HCT116 (cell line): ENCODE measurements at regions not wholly inside any gene's neighbourhood (a gene's known extent, or its start where the extent isn't known, plus 50 kb on each side); places are given as distances from the start of the nearest gene placed in this dataset.

Experiments used
- ATAC-seq: fragments of 200-7000 bp; cut with Tn5 transposase; 2 replicates; pipeline ENCODE4 v1.9.1; 2020; ENCODE audit warnings: mild to moderate bottlenecking, moderate library complexity
- BruUV-seq: library from RNA; stranded (reverse); fragments of 400-500 nt; replicated peaks from 2 replicates; lab custom pipeline; 2021; lab: Mats Ljungman, UMichigan
- CTCF ChIA-PET: fragments of 300-600 bp; sonication (Branson Sonifier 250); formaldehyde crosslinking; loops from one replicate; lab custom pipeline; 2021; ENCODE audit warnings: antibody characterized with exemption; lab: Charles Lee
- POLR2A ChIA-PET: fragments of 300-600, 350-600 bp; sonication (Branson Sonifier 250); formaldehyde crosslinking; loops from one replicate; lab custom pipeline; 2021; ENCODE audit warnings: antibody characterized with exemption; lab: Charles Lee
- RAD21 ChIA-PET, 2 experiments: fragments of 300-600 bp; sonication (Branson Sonifier 250); formaldehyde crosslinking; loops; one replicate each; lab custom pipeline; 2023; ENCODE audit warnings: low total read pairs in 2 of 2; ENCODE audit not compliant: uncharacterized antibody in 2 of 2, unreplicated experiment in 2 of 2, low non-redundant PET in 1 of 2; lab: Charles Lee
- DNase-seq: peaks from one replicate; pipeline ENCODE4 v3.0.0-alpha.2; 2010; ENCODE audit warnings: low read depth, low spot score
- H2AFZ ChIP-seq: fragments of 200-600 bp; shearing (Covaris generic), sonication (generic); 2 replicates; pipeline ENCODE4 v1.6.1; 2017; ENCODE audit warnings: low read depth, mixed run types, mixed read lengths, antibody characterized with exemption, low read length; ENCODE audit not compliant: poor library complexity, severe bottlenecking
- H3K27ac ChIP-seq: 2 replicates; pipeline ENCODE4 v1.5.1; 2012; ENCODE audit warnings: low read depth, low read length
- H3K27me3 ChIP-seq: fragments of 200-600 bp; sonication (generic); 2 replicates; pipeline ENCODE4 v1.6.1; 2016; ENCODE audit warnings: mixed run types, low read length, mixed read lengths; ENCODE audit not compliant: insufficient read depth
- H3K36me3 ChIP-seq, 2 experiments: fragments of 200-500 bp in 1 of 2; fragments of 200-600 bp in 1 of 2; sonication (Bioruptor generic) in 1 of 2; sonication (generic) in 1 of 2; 2 replicates each; pipeline versions ENCODE4 v1.5.1 to v1.6.1; 2014 to 2016; ENCODE audit warnings: low read length in 2 of 2, inconsistent platforms in 1 of 2, mixed read lengths in 1 of 2, mixed run types in 1 of 2; ENCODE audit not compliant: insufficient read depth in 2 of 2, control insufficient read depth in 1 of 2
- H3K4me1 ChIP-seq, 2 experiments: fragments of 200-600 bp in 1 of 2; sonication (generic) in 1 of 2; 2 replicates each; pipeline versions ENCODE4 v1.5.1 to v1.6.1; 2012 to 2017; ENCODE audit warnings: low read length in 2 of 2, inconsistent platforms in 1 of 2, mild to moderate bottlenecking in 1 of 2, mixed read lengths in 1 of 2, mixed run types in 1 of 2, moderate library complexity in 1 of 2; ENCODE audit not compliant: insufficient read depth in 2 of 2, control insufficient read depth in 1 of 2
- H3K4me2 ChIP-seq: fragments of 200-600 bp; sonication (generic); 2 replicates; pipeline ENCODE4 v1.6.1; 2017; ENCODE audit warnings: mixed run types, low read length, mixed read lengths
- H3K4me3 ChIP-seq, 2 experiments: fragments of 200-600 bp in 1 of 2; sonication (generic) in 1 of 2; replicated peaks in 1 of 2; 2 replicates each; pipeline ENCODE4 v1.5.1; 2011 to 2016; ENCODE audit warnings: low read length in 2 of 2, control low read depth in 1 of 2, low read depth in 1 of 2, mild to moderate bottlenecking in 1 of 2, mixed read lengths in 1 of 2, mixed run types in 1 of 2
- H3K79me2 ChIP-seq: fragments of 200-600 bp; sonication (generic); 2 replicates; pipeline ENCODE4 v1.6.1; 2017; ENCODE audit warnings: mild to moderate bottlenecking, mixed run types, low read length, moderate library complexity, mixed read lengths; ENCODE audit not compliant: insufficient read depth
- H3K9ac ChIP-seq: fragments of 200-600 bp; sonication (generic); 2 replicates; pipeline ENCODE4 v1.6.1; 2016; ENCODE audit warnings: low read length, mixed read lengths
- H3K9me2 ChIP-seq: fragments of 200-600 bp; sonication (generic), shearing (Covaris generic); 2 replicates; pipeline ENCODE4 v1.6.1; 2017; ENCODE audit warnings: mixed run types, mild to moderate bottlenecking, moderate library complexity; ENCODE audit not compliant: insufficient read depth
- H3K9me3 ChIP-seq, 2 experiments: fragments of 200-500 bp in 1 of 2; fragments of 200-600 bp in 1 of 2; sonication (Bioruptor generic) in 1 of 2; sonication (generic) in 1 of 2; 2 replicates each; pipeline ENCODE4 v1.6.1; 2014 to 2017; ENCODE audit warnings: low read length in 2 of 2, mixed read lengths in 2 of 2, inconsistent platforms in 1 of 2, low read depth in 1 of 2, mild to moderate bottlenecking in 1 of 2, mixed run types in 1 of 2, moderate library complexity in 1 of 2; ENCODE audit not compliant: control insufficient read depth in 1 of 2, insufficient read depth in 1 of 2
- H4K20me1 ChIP-seq: fragments of 200-600 bp; sonication (generic), shearing (Covaris generic); 2 replicates; pipeline ENCODE4 v1.6.1; 2017; ENCODE audit warnings: mixed run types, mild to moderate bottlenecking, moderate library complexity; ENCODE audit not compliant: insufficient read depth
- ATF3 ChIP-seq: IDR thresholded peaks from 2 replicates; pipeline ENCODE4 v1.6.1; 2012
- CBX3 ChIP-seq: IDR thresholded peaks from 2 replicates; pipeline ENCODE4 v1.6.1; 2012; ENCODE audit warnings: low read depth
- EGR1 ChIP-seq: IDR thresholded peaks from 2 replicates; pipeline ENCODE4 v1.6.1; 2012; ENCODE audit warnings: low read depth
- ELF1 ChIP-seq: IDR thresholded peaks from 2 replicates; pipeline ENCODE4 v1.6.1; 2012; ENCODE audit warnings: low read depth, borderline replicate concordance
- FOSL1 ChIP-seq: IDR thresholded peaks from 2 replicates; pipeline ENCODE4 v1.6.1; 2012; ENCODE audit warnings: low read depth
- JUND ChIP-seq: IDR thresholded peaks from 2 replicates; pipeline ENCODE4 v1.6.1; 2012
- POLR2AphosphoS5 ChIP-seq: IDR thresholded peaks from 2 replicates; pipeline ENCODE4 v1.6.1; 2011; ENCODE audit warnings: mild to moderate bottlenecking, low read depth, low read length, moderate library complexity
- RAD21 ChIP-seq: IDR thresholded peaks from 2 replicates; pipeline ENCODE4 v1.6.1; 2012; ENCODE audit warnings: low read depth, mild to moderate bottlenecking
- REST ChIP-seq: IDR thresholded peaks from 2 replicates; pipeline ENCODE4 v1.6.1; 2012; ENCODE audit warnings: low read depth
- SP1 ChIP-seq: IDR thresholded peaks from 2 replicates; pipeline ENCODE4 v1.6.1; 2012; ENCODE audit warnings: low read depth
- SRF ChIP-seq: IDR thresholded peaks from 2 replicates; pipeline ENCODE4 v1.6.1; 2012; ENCODE audit warnings: low read depth
- TCF7L2 ChIP-seq: IDR thresholded peaks from 2 replicates; pipeline ENCODE4 v1.7.0; 2011; ENCODE audit warnings: borderline replicate concordance, inconsistent platforms; ENCODE audit not compliant: insufficient read depth, insufficient read length; ENCODE audit errors: extremely low read depth
- ZBTB33 ChIP-seq: IDR thresholded peaks from 2 replicates; pipeline ENCODE4 v1.6.1; 2011; ENCODE audit warnings: mild to moderate bottlenecking, low read length, moderate library complexity; ENCODE audit not compliant: insufficient replicate concordance; ENCODE audit errors: extremely low read depth
- ZFX ChIP-seq: fragments of 450-650 bp; IDR thresholded peaks from 2 replicates; pipeline ENCODE4 v1.6.1; 2017
- ZNF274 ChIP-seq: fragments of 200-500 bp; sonication (Bioruptor generic); IDR thresholded peaks from 2 replicates; pipeline ENCODE4 v1.6.1; 2014; ENCODE audit warnings: mild to moderate bottlenecking, low read depth, low read length, inconsistent platforms
- intact Hi-C: fragments of 100-400 bp; cut with micrococcal nuclease; formaldehyde crosslinking; loops from 2 replicates; pipeline ENCODE4 v1.10.0; 2022

- no peaks in the 10 kb centered on the region for H4K20me1 ChIP-seq
- H3K27ac ChIP-seq = no peak overlapping the region
Measured at GRCh38 chr4:145387079-145387478, 94.6 kb upstream of the SMAD1 start.

GRCh38 chr4:145381163-145381562 is 100.5 kb upstream of the SMAD1 start:
- H3K4me3 ChIP-seq = no peak overlapping the region
- TF ChIP-seq ATF3 = no peak
- no peak for TF ChIP-seq ZNF274
- no peak for TF ChIP-seq CBX3
- no peak for TF ChIP-seq FOSL1
- no peak for TF ChIP-seq ELF1
- no peak for TF ChIP-seq SRF
- no peak for TF ChIP-seq ZFX
- no peak for TF ChIP-seq POLR2AphosphoS5
- TF ChIP-seq TCF7L2 = no peak
- TF ChIP-seq RAD21 = no peak
- TF ChIP-seq REST = no peak
- BruUV-seq = no TSS peak
- no peak overlapping the region for H2AFZ ChIP-seq
- no peaks in the 10 kb centered on the region for H3K36me3 ChIP-seq
- intact Hi-C loops = no loop called here
- ATAC-seq (no peak), DNase-seq (no peak)
- H3K9me2 ChIP-seq = no peaks in the 10 kb centered on the region
- no peaks in the 10 kb centered on the region for H4K20me1 ChIP-seq
- CTCF ChIA-PET = no interaction called here
- RAD21 ChIA-PET = no interaction called here
- no peaks in the 10 kb centered on the region for H3K27me3 ChIP-seq
- no peak overlapping the region for H3K4me2 ChIP-seq
- no peaks in the 10 kb centered on the region for H3K4me1 ChIP-seq
- no peak overlapping the region for H3K9ac ChIP-seq
- no peak overlapping the region for H3K27ac ChIP-seq
- POLR2A ChIA-PET = no interaction called here
- no peaks in the 10 kb centered on the region for H3K79me2 ChIP-seq
- H3K9me3 ChIP-seq = no peaks in the 10 kb centered on the region

More at GRCh38 chr4:145387079-145387478, 94.6 kb upstream of the SMAD1 start:
- Histone ChIP-seq H3K9ac (no peak overlapping the region), H2AFZ (no peak overlapping the region), H3K4me2 (no peak overlapping the region), H3K79me2 (no peaks in the 10 kb centered on the region), H3K9me2 (no peaks in the 10 kb centered on the region), H3K9me3 (no peaks in the 10 kb centered on the region), H3K27me3 (no peaks in the 10 kb centered on the region), H3K4me3 (no peak overlapping the region), H3K4me1 (no peaks in the 10 kb centered on the region), H3K36me3 (no peaks in the 10 kb centered on the region)
- TF ChIP-seq POLR2AphosphoS5 (no peak), ZBTB33 (no peak), SP1 (no peak), EGR1 (no peak), FOSL1 (no peak), JUND (no peak)
- DNase-seq (no peak), ATAC-seq (no peak)
- CTCF ChIA-PET = no interaction called here
- intact Hi-C loops = no loop called here
- no TSS peak for BruUV-seq
- RAD21 ChIA-PET = no interaction called here
- POLR2A ChIA-PET = no interaction called here
